Gastroesophageal sphincter (tissue), 3 donors: ENCODE measurements at regions not wholly inside any gene's neighbourhood (a gene's known extent, or its start where the extent isn't known, plus 50 kb on each side); places are given as distances from the start of the nearest gene placed in this dataset.

ENCODE experiments used
- EP300 ChIP-seq: sonication (generic); formaldehyde crosslinking; IDR thresholded peaks from one replicate; pipeline ENCODE4 v1.6.1; 2017; ENCODE audit warnings: antibody characterized with exemption, mild to moderate bottlenecking
- POLR2AphosphoS5 ChIP-seq: sonication (generic); formaldehyde crosslinking; IDR thresholded peaks from one replicate; pipeline ENCODE4 v1.6.1; 2017; ENCODE audit warnings: antibody characterized with exemption
- TF ChIP-seq, protein P1 (sequence below), 4 experiments: fragments of 200-600 bp in 2 of 4; fragments of 450-650 bp in 2 of 4; sonication (generic) in 1 of 4; IDR thresholded peaks; one replicate each; pipeline ENCODE4 v1.5.1; 2017 to 2019; ENCODE audit warnings: antibody characterized with exemption in 4 of 4, mild to moderate bottlenecking in 2 of 4, moderate library complexity in 2 of 4

DNA sequence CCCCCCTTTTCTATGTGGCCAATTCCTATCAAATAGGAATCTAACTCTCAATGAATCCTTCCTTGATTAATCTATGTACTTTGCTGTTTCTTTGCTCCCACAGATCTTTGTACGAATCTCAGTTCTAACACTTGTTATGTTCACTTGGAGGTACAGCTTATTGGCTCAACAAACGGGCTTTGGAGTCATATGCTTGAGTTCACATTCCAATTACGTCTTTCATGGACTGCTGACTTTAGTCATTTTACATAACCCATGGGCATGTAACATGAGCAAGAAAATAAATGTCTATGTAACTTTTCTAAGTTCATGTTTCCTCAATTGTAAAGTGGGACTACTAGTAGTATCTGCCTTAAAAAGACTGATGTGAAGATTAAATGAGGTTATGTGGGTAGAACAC is 123.2 kb upstream of the TBC1D5 start:
- TF ChIP-seq, protein P1, sequence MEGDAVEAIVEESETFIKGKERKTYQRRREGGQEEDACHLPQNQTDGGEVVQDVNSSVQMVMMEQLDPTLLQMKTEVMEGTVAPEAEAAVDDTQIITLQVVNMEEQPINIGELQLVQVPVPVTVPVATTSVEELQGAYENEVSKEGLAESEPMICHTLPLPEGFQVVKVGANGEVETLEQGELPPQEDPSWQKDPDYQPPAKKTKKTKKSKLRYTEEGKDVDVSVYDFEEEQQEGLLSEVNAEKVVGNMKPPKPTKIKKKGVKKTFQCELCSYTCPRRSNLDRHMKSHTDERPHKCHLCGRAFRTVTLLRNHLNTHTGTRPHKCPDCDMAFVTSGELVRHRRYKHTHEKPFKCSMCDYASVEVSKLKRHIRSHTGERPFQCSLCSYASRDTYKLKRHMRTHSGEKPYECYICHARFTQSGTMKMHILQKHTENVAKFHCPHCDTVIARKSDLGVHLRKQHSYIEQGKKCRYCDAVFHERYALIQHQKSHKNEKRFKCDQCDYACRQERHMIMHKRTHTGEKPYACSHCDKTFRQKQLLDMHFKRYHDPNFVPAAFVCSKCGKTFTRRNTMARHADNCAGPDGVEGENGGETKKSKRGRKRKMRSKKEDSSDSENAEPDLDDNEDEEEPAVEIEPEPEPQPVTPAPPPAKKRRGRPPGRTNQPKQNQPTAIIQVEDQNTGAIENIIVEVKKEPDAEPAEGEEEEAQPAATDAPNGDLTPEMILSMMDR (IDR thresholded peaks at IDR 0.05) = no peak
- no peak for TF ChIP-seq POLR2AphosphoS5
- no peak for TF ChIP-seq EP300
